WERI-Rb-1 (cell line): ENCODE measurements at regions not wholly inside any gene's neighbourhood (a gene's known extent, or its start where the extent isn't known, plus 50 kb on each side); places are given as distances from the start of the nearest gene placed in this dataset.

ENCODE experiments used
- DNase-seq: peaks from one replicate; pipeline ENCODE4 v3.0.0-alpha.2; 2020
- H3K27ac ChIP-seq: fragments of 250-450 bp; sonication (Bioruptor Pico); 2 replicates; pipeline ENCODE4 v1.5.1; 2020; ENCODE audit warnings: mild to moderate bottlenecking, moderate library complexity
- H3K27me3 ChIP-seq: fragments of 250-450 bp; sonication (Bioruptor Pico); 2 replicates; pipeline ENCODE4 v1.5.1; 2021; ENCODE audit warnings: mild to moderate bottlenecking, low read depth, moderate library complexity; ENCODE audit not compliant: insufficient read depth, severe bottlenecking
- H3K36me3 ChIP-seq: fragments of 250-450 bp; sonication (Bioruptor Pico); 2 replicates; pipeline ENCODE4 v1.5.1; 2020; ENCODE audit warnings: mild to moderate bottlenecking, moderate library complexity
- H3K4me3 ChIP-seq: 2 replicates; pipeline ENCODE4 v1.5.1; 2011; ENCODE audit warnings: low read depth, mild to moderate bottlenecking, control low read depth, low read length
- H3K9me3 ChIP-seq: fragments of 250-450 bp; sonication (Bioruptor Pico); 2 replicates; pipeline ENCODE4 v1.5.1; 2021; ENCODE audit warnings: mild to moderate bottlenecking, moderate library complexity; ENCODE audit not compliant: severe bottlenecking
- TF ChIP-seq, protein P1 (sequence below): IDR thresholded peaks from 2 replicates; pipeline ENCODE4 v1.5.1; 2011; ENCODE audit warnings: low read depth, mild to moderate bottlenecking, control low read depth, inconsistent platforms, low read length

DNA sequence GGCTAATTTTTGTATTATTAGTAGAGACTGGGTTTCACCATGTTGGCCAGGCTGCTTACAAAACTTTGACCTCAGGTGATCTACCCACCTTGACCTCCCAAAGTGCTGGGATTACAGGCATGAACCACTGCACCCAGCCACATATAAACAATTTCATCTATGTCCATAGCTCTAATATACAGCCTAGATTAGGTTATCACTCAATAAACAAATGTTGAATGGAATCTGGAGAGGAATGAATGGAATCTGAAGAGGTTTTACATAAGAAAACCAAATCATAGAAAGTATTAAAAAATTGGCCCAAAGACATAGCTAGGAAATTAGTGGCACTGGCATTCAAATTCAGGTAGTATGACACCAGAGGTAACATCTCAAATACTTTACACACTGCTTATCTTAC, 1401.4 kb upstream of the TENM4 start:
- peaks cover 40% of the 10 kb centered on the region for H3K27me3 ChIP-seq
- no peaks in the 10 kb centered on the region for H3K36me3 ChIP-seq
- no peak overlapping the region for H3K4me3 ChIP-seq
- H3K9me3 ChIP-seq, result no peaks in the 10 kb centered on the region
- DNase-seq, result no peak
- TF ChIP-seq, protein P1, sequence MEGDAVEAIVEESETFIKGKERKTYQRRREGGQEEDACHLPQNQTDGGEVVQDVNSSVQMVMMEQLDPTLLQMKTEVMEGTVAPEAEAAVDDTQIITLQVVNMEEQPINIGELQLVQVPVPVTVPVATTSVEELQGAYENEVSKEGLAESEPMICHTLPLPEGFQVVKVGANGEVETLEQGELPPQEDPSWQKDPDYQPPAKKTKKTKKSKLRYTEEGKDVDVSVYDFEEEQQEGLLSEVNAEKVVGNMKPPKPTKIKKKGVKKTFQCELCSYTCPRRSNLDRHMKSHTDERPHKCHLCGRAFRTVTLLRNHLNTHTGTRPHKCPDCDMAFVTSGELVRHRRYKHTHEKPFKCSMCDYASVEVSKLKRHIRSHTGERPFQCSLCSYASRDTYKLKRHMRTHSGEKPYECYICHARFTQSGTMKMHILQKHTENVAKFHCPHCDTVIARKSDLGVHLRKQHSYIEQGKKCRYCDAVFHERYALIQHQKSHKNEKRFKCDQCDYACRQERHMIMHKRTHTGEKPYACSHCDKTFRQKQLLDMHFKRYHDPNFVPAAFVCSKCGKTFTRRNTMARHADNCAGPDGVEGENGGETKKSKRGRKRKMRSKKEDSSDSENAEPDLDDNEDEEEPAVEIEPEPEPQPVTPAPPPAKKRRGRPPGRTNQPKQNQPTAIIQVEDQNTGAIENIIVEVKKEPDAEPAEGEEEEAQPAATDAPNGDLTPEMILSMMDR, result no peak
- no peak overlapping the region for H3K27ac ChIP-seq

GRCh38 chr11:80841675-80842074, 1400.8 kb upstream of the TENM4 start:
- Histone ChIP-seq H3K4me3 (no peak overlapping the region), H3K36me3 (no peaks in the 10 kb centered on the region), H3K9me3 (no peaks in the 10 kb centered on the region), H3K27me3 (peaks cover 41% of the 10 kb centered on the region), H3K27ac (no peak overlapping the region)
- no peak for DNase-seq
- TF ChIP-seq, protein P1, result no peak

GRCh38 chr11:80838153-80838552, 1397.3 kb upstream of the TENM4 start:
- H3K27me3 ChIP-seq, result peaks cover 40% of the 10 kb centered on the region
- TF ChIP-seq, protein P1, result no peak

DNA sequence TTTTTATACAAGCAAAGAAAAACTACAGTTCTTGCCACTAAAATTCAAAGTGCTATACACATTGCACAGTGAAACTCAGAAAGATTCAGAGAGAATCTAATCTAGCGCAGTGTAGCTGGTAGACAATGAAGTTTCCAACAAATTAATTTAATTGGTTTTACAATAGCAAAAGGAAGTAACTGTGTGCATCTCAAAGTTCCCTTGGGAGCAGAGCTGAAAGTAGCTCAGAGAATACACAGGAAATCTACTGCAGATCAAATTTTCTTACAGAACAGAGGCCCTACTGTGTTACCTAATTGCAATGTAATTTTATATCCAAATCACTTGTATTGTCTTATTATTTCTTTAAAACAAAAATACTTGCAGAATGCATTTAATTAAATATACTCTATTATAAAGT, 1396.2 kb upstream of the TENM4 start:
- TF ChIP-seq, protein P1, result no peak
- H3K9me3 ChIP-seq, result no peaks in the 10 kb centered on the region
- no peak overlapping the region for H3K27ac ChIP-seq
- no peaks in the 10 kb centered on the region for H3K36me3 ChIP-seq
- H3K4me3 ChIP-seq, result no peak overlapping the region
- peaks cover 29% of the 10 kb centered on the region for H3K27me3 ChIP-seq
- no peak for DNase-seq

More at GRCh38 chr11:80838153-80838552, 1397.3 kb upstream of the TENM4 start:
- Histone ChIP-seq H3K27ac (no peak overlapping the region), H3K36me3 (no peaks in the 10 kb centered on the region), H3K4me3 (no peak overlapping the region), H3K9me3 (no peaks in the 10 kb centered on the region)
- DNase-seq, result no peak

- H3K9me3 ChIP-seq, result no peaks in the 10 kb centered on the region
- H3K27ac ChIP-seq, result no peak overlapping the region
- no peak overlapping the region for H3K4me3 ChIP-seq
- no peaks in the 10 kb centered on the region for H3K36me3 ChIP-seq
- no peak for DNase-seq
- TF ChIP-seq, protein P1, result no peak
- peaks cover 16% of the 10 kb centered on the region for H3K27me3 ChIP-seq
These were observed 1390.5 kb upstream of the TENM4 start for GRCh38 chr11:80831374-80831773.

DNA sequence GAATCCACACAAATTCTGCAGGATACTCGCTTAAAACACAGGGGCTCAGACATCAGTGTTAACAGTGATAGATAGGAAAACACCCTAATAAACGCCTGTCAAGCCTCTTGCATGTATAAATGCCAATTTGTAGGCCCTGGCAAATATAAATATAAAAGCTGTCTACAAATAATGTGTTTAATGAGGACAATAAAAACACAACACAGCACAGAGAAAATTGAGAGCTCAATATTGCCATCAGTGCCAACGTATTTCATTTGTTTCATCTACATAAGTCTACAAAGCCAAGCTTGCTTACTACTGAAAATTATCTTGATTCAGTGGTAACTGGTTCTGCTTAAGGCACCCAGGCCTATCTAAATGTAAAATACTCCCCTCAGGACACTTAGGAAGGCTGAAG, 1387.0 kb upstream of the TENM4 start:
- Histone ChIP-seq H3K9me3 (no peaks in the 10 kb centered on the region), H3K27ac (no peak overlapping the region), H3K36me3 (no peaks in the 10 kb centered on the region), H3K4me3 (no peak overlapping the region), H3K27me3 (peaks cover 4% of the 10 kb centered on the region)
- DNase-seq, result no peak
- TF ChIP-seq, protein P1, result no peak
